Retina (tissue), 1 donor: ENCODE measurements at regions not wholly inside any gene's neighbourhood (a gene's known extent, or its start where the extent isn't known, plus 50 kb on each side); places are given as distances from the start of the nearest gene placed in this dataset.
A peak's percentile ranks its signal among the peaks of the same experiment; 100 is the strongest.

Experiments used
- DNase-seq: peaks from one replicate; pipeline ENCODE4 v3.0.0-alpha.2; 2016

- no peak for DNase-seq
Measured at GRCh38 chr9:23464275-23464674, 361.8 kb downstream of the ELAVL2 start.

GRCh38 chr9:23467276-23467675 lies 358.8 kb downstream of the ELAVL2 start:
- DNase-seq: no peak

DNA sequence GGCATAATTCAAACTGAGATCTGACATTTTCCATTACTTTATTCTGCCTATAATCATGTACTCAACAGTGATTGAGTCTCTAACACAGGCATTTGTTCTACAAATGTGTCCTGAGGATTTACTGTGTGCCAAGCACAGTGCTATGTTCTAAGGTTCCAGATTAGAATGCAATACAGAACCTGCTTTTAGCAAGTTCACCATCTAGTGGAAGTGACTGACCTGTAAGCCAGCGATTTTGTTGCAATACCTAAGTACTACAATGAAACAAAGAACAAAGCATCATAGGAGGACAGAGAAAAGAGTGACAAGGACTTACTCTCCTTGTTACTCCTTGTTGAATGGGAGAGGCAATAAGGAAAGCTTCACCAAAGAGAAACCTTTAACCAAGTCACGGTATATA lies 348.1 kb downstream of the ELAVL2 start:
- no peak for DNase-seq

- no peak for DNase-seq
Measured at GRCh38 chr9:23483566-23483965, 342.5 kb downstream of the ELAVL2 start.

GRCh38 chr9:23492126-23493002 lies 333.7 kb downstream of the ELAVL2 start:
- DNase-seq: peak; percentile 44

GRCh38 chr9:23493219-23493618 lies 332.8 kb downstream of the ELAVL2 start:
- DNase-seq: no peak

- no peak for DNase-seq
Measured at GRCh38 chr9:23496489-23497136, 329.4 kb downstream of the ELAVL2 start.

DNA sequence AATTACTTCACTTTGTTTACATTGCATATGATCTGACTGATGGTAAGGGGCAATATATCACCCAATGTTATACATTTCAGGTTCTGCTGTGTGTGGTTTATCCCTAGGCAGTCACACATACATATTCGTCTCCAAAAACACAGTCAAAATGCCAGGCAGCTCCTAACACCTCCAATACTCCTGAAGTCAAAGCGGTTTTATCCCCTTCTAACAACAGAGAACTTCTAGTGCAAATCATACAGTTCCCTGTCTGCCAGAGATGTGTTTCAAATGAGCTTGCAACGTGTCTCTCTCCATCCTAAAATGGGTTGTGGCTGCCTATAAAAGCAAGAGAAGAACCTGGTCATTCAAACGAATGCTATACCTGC lies 328.9 kb downstream of the ELAVL2 start:
- DNase-seq: no peak

DNA sequence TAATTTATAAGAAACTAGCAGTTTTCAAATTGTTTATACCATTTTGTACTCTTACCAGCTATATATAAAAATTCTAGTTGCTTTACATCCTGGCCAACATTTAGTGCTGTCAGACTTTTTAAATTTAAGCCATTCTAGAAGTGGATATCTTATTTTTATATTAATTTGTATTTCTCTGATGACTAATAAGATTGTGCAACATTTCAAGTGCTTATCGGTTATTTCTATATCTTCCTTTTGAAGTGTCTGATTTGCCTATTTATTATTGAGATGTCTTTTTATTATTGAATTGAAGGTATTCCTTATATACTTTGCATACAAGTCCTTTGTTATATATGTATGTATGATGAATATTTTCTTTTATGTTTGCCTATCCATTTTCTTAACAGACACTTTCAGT lies 324.0 kb downstream of the ELAVL2 start:
- no peak for DNase-seq

DNA sequence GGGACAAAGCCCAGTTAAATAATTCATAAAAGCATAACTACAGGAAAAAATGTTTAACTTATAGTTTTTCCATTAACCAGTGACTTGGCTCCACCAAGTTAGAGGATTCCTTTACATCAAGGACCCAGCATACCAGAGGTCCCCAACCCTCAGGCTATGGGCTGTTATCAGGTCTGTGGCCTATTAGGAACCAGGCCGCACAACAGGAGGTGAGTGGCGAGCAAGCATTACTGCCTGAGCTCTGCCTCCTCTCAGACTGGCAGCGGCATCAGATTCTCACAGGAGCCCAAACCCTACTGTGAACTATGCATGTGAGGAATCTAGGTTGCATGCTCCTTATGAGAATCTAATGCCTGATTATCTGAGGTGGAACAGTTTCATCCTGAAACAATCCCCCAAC lies 303.1 kb downstream of the ELAVL2 start:
- DNase-seq: no peak

DNA sequence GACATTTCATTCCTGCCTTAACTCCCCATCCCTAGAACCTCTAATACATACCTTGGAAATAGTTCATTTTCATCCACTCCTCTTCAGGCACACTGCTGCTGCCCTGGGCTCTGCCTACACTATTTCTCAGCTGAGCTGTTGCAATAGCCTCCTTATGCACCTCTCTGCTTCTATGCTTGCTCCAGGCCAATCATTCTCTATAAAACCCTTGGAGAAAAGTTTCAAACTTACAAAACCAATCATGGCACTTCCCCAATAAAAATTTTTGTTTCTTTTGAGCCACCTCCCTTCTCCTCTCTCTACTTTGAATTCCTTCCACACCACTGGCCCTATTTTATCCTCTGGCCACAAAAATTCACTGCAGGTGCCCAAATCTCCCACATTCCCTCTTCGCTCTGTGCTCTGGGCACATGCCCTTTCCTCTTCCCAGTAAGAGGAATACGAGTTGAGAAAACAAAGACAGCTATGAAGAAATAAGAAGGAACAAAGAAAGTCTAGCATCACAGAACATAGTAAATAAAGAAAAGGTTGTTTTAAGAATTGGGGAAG lies 301.4 kb downstream of the ELAVL2 start:
- DNase-seq: no peak

GRCh38 chr9:23526806-23527205 lies 299.2 kb downstream of the ELAVL2 start:
- DNase-seq: no peak

GRCh38 chr9:23532282-23532681 lies 293.8 kb downstream of the ELAVL2 start:
- no peak for DNase-seq

- peak; percentile 93 for DNase-seq
Measured at GRCh38 chr9:23537192-23538066, 288.6 kb downstream of the ELAVL2 start.

DNA sequence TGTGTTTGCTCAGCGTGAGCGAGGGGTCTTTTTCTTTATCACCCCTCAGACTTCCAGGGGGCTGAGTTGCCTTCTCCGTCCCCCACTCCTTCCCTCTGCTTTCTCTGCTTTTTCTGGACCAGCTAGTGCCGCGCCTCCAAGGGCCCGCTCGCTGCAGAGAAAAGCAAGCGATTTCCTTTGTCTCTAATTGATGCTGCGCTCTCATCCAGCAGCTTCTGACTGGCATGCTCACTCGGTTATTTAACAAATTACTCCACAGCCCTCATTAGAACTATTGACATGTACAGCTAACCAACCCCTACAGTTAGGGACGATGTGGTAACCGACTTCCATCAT lies 288.0 kb downstream of the ELAVL2 start:
- no peak for DNase-seq

DNA sequence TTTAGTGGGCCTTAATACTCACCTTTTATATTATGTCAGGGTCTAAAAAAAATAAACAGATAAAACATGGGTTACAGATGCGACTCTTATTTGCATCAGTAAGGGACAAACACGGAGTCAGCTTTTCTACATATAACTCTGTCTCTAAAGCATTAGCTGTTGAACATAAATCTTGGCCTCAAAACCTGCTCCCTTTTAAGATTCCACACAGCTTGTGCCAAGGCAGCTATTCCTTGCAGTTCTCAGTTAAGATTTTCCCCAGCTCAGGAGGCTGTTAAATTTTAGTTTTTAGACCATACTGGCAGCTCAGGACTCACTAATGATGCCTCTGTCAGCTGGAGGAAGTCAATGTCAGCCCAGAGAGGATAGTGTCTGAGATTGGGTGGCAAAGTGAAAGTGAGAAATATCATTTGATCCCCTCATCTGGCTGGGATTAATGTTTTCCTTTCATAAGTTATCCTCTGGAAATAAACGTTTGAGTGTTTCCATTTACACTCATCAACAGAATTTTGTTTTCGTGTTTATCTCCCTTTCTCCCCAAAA lies 287.5 kb downstream of the ELAVL2 start:
- no peak for DNase-seq

DNA sequence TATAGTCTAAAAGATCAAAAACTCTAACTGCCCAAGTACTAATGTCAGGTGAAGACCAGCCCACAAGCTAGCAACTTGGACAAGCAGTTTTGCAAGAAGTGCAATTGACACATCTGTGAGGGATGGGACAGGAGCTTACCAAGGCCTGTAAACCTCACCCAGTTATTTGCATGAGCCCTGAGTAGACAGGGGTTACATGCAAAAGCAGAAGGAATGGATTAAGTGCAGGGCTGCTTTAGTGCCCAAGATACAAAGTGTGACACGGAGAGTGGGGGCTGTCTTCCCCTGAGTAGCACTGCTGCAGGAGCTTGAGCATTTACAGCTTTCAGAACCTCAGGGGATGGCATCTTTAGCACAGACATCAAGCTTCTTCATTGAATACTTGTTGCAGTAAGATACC lies 286.7 kb downstream of the ELAVL2 start:
- no peak for DNase-seq

DNA sequence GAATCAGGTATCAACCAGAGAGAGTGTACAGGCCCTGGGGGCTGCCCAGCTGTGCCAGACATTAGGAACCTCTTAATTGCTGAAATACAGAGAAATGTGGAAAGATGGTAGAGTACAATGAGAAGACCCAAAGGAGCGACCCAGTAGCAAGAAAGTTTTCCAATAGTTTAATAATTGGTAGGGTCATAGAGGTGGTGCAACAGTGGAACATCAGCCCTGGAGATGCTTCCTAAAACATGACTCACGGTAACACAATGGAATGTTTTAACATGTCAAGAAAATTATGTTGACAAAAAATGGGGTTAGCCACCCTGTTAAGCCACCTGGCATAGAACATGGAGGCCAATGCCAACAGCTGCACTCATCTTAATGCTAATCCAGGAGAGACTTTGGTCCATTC lies 284.1 kb downstream of the ELAVL2 start:
- DNase-seq: no peak

DNA sequence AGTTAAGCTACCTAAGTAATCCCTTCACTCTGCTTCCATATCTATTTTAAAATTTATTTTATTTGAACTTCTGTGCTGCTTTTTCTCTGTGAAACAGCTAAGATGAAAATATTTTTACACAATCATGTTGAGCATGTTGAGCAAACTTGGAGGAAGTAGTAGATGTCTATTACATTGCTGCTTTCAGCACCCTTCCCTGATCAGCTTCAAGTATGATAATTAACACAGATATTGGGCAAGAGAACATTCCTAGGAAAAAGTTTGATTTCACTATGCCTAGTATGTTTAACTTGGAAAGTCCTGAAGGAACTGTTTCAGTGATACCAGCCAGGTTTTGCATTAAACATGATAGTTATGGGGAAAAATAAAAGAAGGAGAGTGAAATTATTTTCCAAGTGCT lies 283.6 kb downstream of the ELAVL2 start:
- no peak for DNase-seq

GRCh38 chr9:23542927-23543326 lies 283.1 kb downstream of the ELAVL2 start:
- no peak for DNase-seq

GRCh38 chr9:23543419-23543818 lies 282.6 kb downstream of the ELAVL2 start:
- no peak for DNase-seq

- no peak for DNase-seq
Measured at GRCh38 chr9:23545728-23546127, 280.3 kb downstream of the ELAVL2 start.

DNA sequence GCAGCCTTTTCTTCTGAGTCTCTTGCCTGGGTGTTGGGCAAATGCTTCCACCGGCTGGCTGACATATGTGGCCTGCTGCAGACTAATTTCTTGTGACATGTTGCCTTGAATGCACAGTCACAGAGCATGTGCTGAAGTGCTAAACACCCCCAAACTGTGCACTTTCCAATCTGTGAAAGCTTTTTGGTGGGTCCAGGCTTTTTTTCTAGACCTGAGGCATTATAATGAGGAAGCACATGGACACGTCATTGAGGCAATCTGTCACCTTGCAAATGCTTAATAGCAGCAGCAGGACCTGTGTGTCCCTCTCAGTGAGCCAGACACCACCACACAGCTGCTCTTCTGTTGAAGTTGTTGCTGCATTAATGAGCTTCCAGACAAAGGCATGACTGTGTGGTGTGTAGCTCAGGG lies 274.7 kb downstream of the ELAVL2 start:
- peak; percentile 86 for DNase-seq
